C4-2B (cell line): ENCODE measurements at regions not wholly inside any gene's neighbourhood (a gene's known extent, or its start where the extent isn't known, plus 50 kb on each side); places are given as distances from the start of the nearest gene placed in this dataset.

Source experiments
- CTCF ChIP-seq: fragments of 450-650 bp; conservative IDR thresholded peaks from 2 replicates; pipeline ENCODE4 v1.5.1; 2017; ENCODE audit warnings: mild to moderate bottlenecking
- ZFX ChIP-seq: fragments of 450-650 bp; IDR thresholded peaks from 2 replicates; pipeline ENCODE4 v1.6.1; 2017

GRCh38 chr18:37661478-37661877 is 95.9 kb upstream of the CELF4 start:
- TF ChIP-seq CTCF (no peak), ZFX (no peak)
